SK-N-SH (cell line): ENCODE measurements at regions not wholly inside any gene's neighbourhood (a gene's known extent, or its start where the extent isn't known, plus 50 kb on each side); places are given as distances from the start of the nearest gene placed in this dataset.

Experiments
- CTCF ChIP-seq: fragments of 200-600 bp; sonication (generic); IDR thresholded peaks from 2 replicates; pipeline ENCODE4 v1.6.1; 2017; ENCODE audit warnings: antibody characterized with exemption, mild to moderate bottlenecking, moderate library complexity
- EZH2phosphoT487 ChIP-seq: fragments of 200-600 bp; sonication (generic); IDR thresholded peaks from 2 replicates; pipeline ENCODE4 v1.6.1; 2017; ENCODE audit warnings: low read depth, mixed run types, mild to moderate bottlenecking, antibody characterized with exemption, moderate library complexity, borderline replicate concordance
- GATA2 ChIP-seq: sonication (generic); formaldehyde crosslinking; IDR thresholded peaks from 2 replicates; pipeline ENCODE4 v1.5.0; 2020; ENCODE audit warnings: mild to moderate bottlenecking, missing genetic modification reagents
- MAX ChIP-seq: IDR thresholded peaks from 2 replicates; pipeline ENCODE4 v1.4.0; 2012; ENCODE audit warnings: low read depth
- SMC3 ChIP-seq: IDR thresholded peaks from 2 replicates; pipeline ENCODE4 v1.6.1; 2012; ENCODE audit warnings: low read depth, low read length, improper control_type of control experiment
- TAF1 ChIP-seq: IDR thresholded peaks from 2 replicates; pipeline ENCODE4 v1.6.1; 2012; ENCODE audit warnings: low read depth, mild to moderate bottlenecking, low read length, moderate library complexity, borderline replicate concordance

- no peak for TF ChIP-seq EZH2phosphoT487
- no peak for TF ChIP-seq SMC3
- TF ChIP-seq CTCF, result no peak
- TF ChIP-seq GATA2 (CRISPR knock-in tag), result no peak
- TF ChIP-seq TAF1, result no peak
- TF ChIP-seq MAX, result no peak
These were observed 395.3 kb downstream of the BRD1 start for GRCh38 chr22:49432211-49432896.
